ENCODE measurements at regions not wholly inside any gene's neighbourhood (a gene's known extent, or its start where the extent isn't known, plus 50 kb on each side); places are given as distances from the start of the nearest gene placed in this dataset.

- peaks cover 35% of the 10 kb centered on the region for H3K4me1 Mint-ChIP-seq (ENCODE audit: low read depth)
- ATAC-seq (ENCODE audit: poor library complexity) (no peak), DNase-seq (no peak)
- Histone ChIP-seq H3K4me1 (ENCODE audit: insufficient read depth, low read length) (peaks cover 8% of the 10 kb centered on the region), H3K9me3 (ENCODE audit: control insufficient read depth in 1 of 2, insufficient read depth in 1 of 2, low read length in 2 of 2) (peaks cover 0 to 6% of the 10 kb centered on the region in 2 experiments), H3K27me3 (ENCODE audit: control insufficient read depth in 1 of 2, insufficient read depth in 2 of 2, low read length in 2 of 2) (no peaks in the 10 kb centered on the region), H3K27ac (ENCODE audit: low read depth in 1 of 2, low read length in 2 of 2) (no peak overlapping the region), H3K4me3 (ENCODE audit: low read length) (no peak overlapping the region), H3K36me3 (ENCODE audit: insufficient read depth, low read length) (peaks cover 16% of the 10 kb centered on the region)
- intact Hi-C loops (cut with DNase I, micrococcal nuclease): no loop called here
- ChIA-PET CTCF (interaction anchor here (0.9 kb wide), 1 partner anchor 38 kb away, joined by 3 read pairs; no protein-coding TSS in a partner anchor), POLR2A (interaction anchor here (1.3 kb wide), 2 partner anchors 11 to 38 kb away, joined by 3 to 4 read pairs; no protein-coding TSS in a partner anchor)
- H3K27me3 Mint-ChIP-seq: no peaks in the 10 kb centered on the region
- H3K9me3 Mint-ChIP-seq: no peaks in the 10 kb centered on the region
- H3K4me3 Mint-ChIP-seq: no peak overlapping the region
- TF ChIP-seq CTCF (IDR thresholded peaks at IDR 0.05): no peak
- no peak overlapping the region for H3K27ac Mint-ChIP-seq
- H3K36me3 Mint-ChIP-seq (ENCODE audit: low read depth): peaks cover 56% of the 10 kb centered on the region
These were observed 330.2 kb downstream of the KLF12 start for GRCh38 chr13:73803997-73804396.

GRCh38 chr13:73800011-73800410 lies 334.2 kb downstream of the KLF12 start:
- peaks cover 49% of the 10 kb centered on the region for H3K4me1 Mint-ChIP-seq (ENCODE audit: low read depth)
- ChIA-PET POLR2A (no interaction called here), CTCF (interaction anchor here (0.9 to 1.7 kb wide), 2 partner anchors 9 to 16 kb away, joined by 4 read pairs; no protein-coding TSS in a partner anchor)
- Histone ChIP-seq H3K36me3 (ENCODE audit: insufficient read depth, low read length) (peaks cover 11% of the 10 kb centered on the region), H3K27ac (ENCODE audit: low read depth in 1 of 2, low read length in 2 of 2) (no peak overlapping the region), H3K9me3 (ENCODE audit: control insufficient read depth in 1 of 2, insufficient read depth in 1 of 2, low read length in 2 of 2) (no peaks in the 10 kb centered on the region), H3K4me1 (ENCODE audit: insufficient read depth, low read length) (no peaks in the 10 kb centered on the region), H3K4me3 (ENCODE audit: low read length) (no peak overlapping the region), H3K27me3 (ENCODE audit: control insufficient read depth in 1 of 2, insufficient read depth in 2 of 2, low read length in 2 of 2) (no peaks in the 10 kb centered on the region)
- no peak overlapping the region for H3K27ac Mint-ChIP-seq
- no peaks in the 10 kb centered on the region for H3K27me3 Mint-ChIP-seq
- no peak for TF ChIP-seq CTCF (IDR thresholded peaks at IDR 0.05)
- no peak for DNase-seq
- H3K36me3 Mint-ChIP-seq (ENCODE audit: low read depth): peaks cover 71% of the 10 kb centered on the region
- ATAC-seq (ENCODE audit: poor library complexity): no peak
- no peaks in the 10 kb centered on the region for H3K9me3 Mint-ChIP-seq
- intact Hi-C loops (cut with DNase I, micrococcal nuclease): loop anchor here in 1 of 2 experiments (1.0 kb wide), 1 partner anchor 14 kb away; no protein-coding TSS in a partner anchor
- no peak overlapping the region for H3K4me3 Mint-ChIP-seq

- Mint-ChIP-seq H3K9me3 (no peaks in the 10 kb centered on the region), H3K4me3 (no peak overlapping the region), H3K27me3 (no peaks in the 10 kb centered on the region), H3K4me1 (ENCODE audit: low read depth) (peaks cover 66% of the 10 kb centered on the region), H3K27ac (peak overlapping the region; percentile 45), H3K36me3 (ENCODE audit: low read depth) (peaks cover 58% of the 10 kb centered on the region)
- no peaks in the 10 kb centered on the region for H3K36me3 ChIP-seq (ENCODE audit: insufficient read depth, low read length)
- no peak for DNase-seq
- no peak for ATAC-seq (ENCODE audit: poor library complexity)
- intact Hi-C loops (cut with DNase I, micrococcal nuclease): no loop called here
- H3K4me1 ChIP-seq (ENCODE audit: insufficient read depth, low read length): no peaks in the 10 kb centered on the region
- H3K4me3 ChIP-seq (ENCODE audit: low read length): no peak overlapping the region
- ChIA-PET POLR2A (no interaction called here), CTCF (no interaction called here)
- no peaks in the 10 kb centered on the region for H3K27me3 ChIP-seq (ENCODE audit: control insufficient read depth in 1 of 2, insufficient read depth in 2 of 2, low read length in 2 of 2)
- H3K27ac ChIP-seq (ENCODE audit: low read depth in 1 of 2, low read length in 2 of 2): no peak overlapping the region
- no peaks in the 10 kb centered on the region for H3K9me3 ChIP-seq (ENCODE audit: control insufficient read depth in 1 of 2, insufficient read depth in 1 of 2, low read length in 2 of 2)
- no peak for TF ChIP-seq CTCF (IDR thresholded peaks at IDR 0.05)
These were observed 339.4 kb downstream of the KLF12 start for GRCh38 chr13:73794755-73795154.
